ENCODE measurements at regions not wholly inside any gene's neighbourhood (a gene's known extent, or its start where the extent isn't known, plus 50 kb on each side); places are given as distances from the start of the nearest gene placed in this dataset.

GRCh38 chr7:112886208-112886607 is 96.0 kb upstream of the TMEM168 start:
- no peak for DNase-seq
- WGBS (ENCODE audit: insufficient coverage, low lambda C conversion rate) = 83% methylated on average over 1 of the region's 1 CpG
- H3K4me3 ChIP-seq (ENCODE audit: low read length) = no peak overlapping the region
- peaks cover 2% of the 10 kb centered on the region for H3K9me3 ChIP-seq (ENCODE audit: control insufficient read depth, low read depth, low read length)
- H3K27me3 ChIP-seq (ENCODE audit: control insufficient read depth, insufficient read depth, low read length) = no peaks in the 10 kb centered on the region
- no peak overlapping the region for H3K27ac ChIP-seq (ENCODE audit: low read length)
- no peaks in the 10 kb centered on the region for H3K4me1 ChIP-seq (ENCODE audit: control insufficient read depth, insufficient read depth, low read length)
- H3K36me3 ChIP-seq (ENCODE audit: control insufficient read depth, insufficient read depth, low read length) = peaks cover 18% of the 10 kb centered on the region

GRCh38 chr7:112882991-112883390 is 92.8 kb upstream of the TMEM168 start:
- H3K27ac ChIP-seq (ENCODE audit: low read length) = no peak overlapping the region
- H3K9me3 ChIP-seq (ENCODE audit: control insufficient read depth, low read depth, low read length) = peaks cover 2% of the 10 kb centered on the region
- no peak overlapping the region for H3K4me3 ChIP-seq (ENCODE audit: low read length)
- peaks cover 16% of the 10 kb centered on the region for H3K36me3 ChIP-seq (ENCODE audit: control insufficient read depth, insufficient read depth, low read length)
- H3K27me3 ChIP-seq (ENCODE audit: control insufficient read depth, insufficient read depth, low read length) = no peaks in the 10 kb centered on the region
- DNase-seq = no peak
- H3K4me1 ChIP-seq (ENCODE audit: control insufficient read depth, insufficient read depth, low read length) = no peaks in the 10 kb centered on the region

- peaks cover 3% of the 10 kb centered on the region for H3K4me1 ChIP-seq (ENCODE audit: control insufficient read depth, insufficient read depth, low read length)
These were observed 92.3 kb upstream of the TMEM168 start for GRCh38 chr7:112882511-112882910.

GRCh38 chr7:112882022-112882421 is 91.8 kb upstream of the TMEM168 start:
- no peak overlapping the region for H3K27ac ChIP-seq (ENCODE audit: low read length)
- no peak for DNase-seq
- peaks cover 2% of the 10 kb centered on the region for H3K9me3 ChIP-seq (ENCODE audit: control insufficient read depth, low read depth, low read length)
- no peak overlapping the region for H3K4me3 ChIP-seq (ENCODE audit: low read length)
- peaks cover 19% of the 10 kb centered on the region for H3K36me3 ChIP-seq (ENCODE audit: control insufficient read depth, insufficient read depth, low read length)
- H3K27me3 ChIP-seq (ENCODE audit: control insufficient read depth, insufficient read depth, low read length) = no peaks in the 10 kb centered on the region
- WGBS (ENCODE audit: insufficient coverage, low lambda C conversion rate) = no CpG with 5 or more reads among the region's 4 CpGs
- H3K4me1 ChIP-seq (ENCODE audit: control insufficient read depth, insufficient read depth, low read length) = peaks cover 3% of the 10 kb centered on the region

More at GRCh38 chr7:112882511-112882910, 92.3 kb upstream of the TMEM168 start:
- Histone ChIP-seq H3K36me3 (ENCODE audit: control insufficient read depth, insufficient read depth, low read length) (peaks cover 19% of the 10 kb centered on the region), H3K27ac (ENCODE audit: low read length) (no peak overlapping the region), H3K27me3 (ENCODE audit: control insufficient read depth, insufficient read depth, low read length) (no peaks in the 10 kb centered on the region), H3K4me3 (ENCODE audit: low read length) (no peak overlapping the region), H3K9me3 (ENCODE audit: control insufficient read depth, low read depth, low read length) (peaks cover 2% of the 10 kb centered on the region)
- DNase-seq = no peak
- 83% methylated on average over 1 of the region's 3 CpGs for WGBS (ENCODE audit: insufficient coverage, low lambda C conversion rate)

- no peak overlapping the region for H3K27ac ChIP-seq (ENCODE audit: low read length)
- no peak overlapping the region for H3K4me3 ChIP-seq (ENCODE audit: low read length)
- peaks cover 19% of the 10 kb centered on the region for H3K36me3 ChIP-seq (ENCODE audit: control insufficient read depth, insufficient read depth, low read length)
- H3K9me3 ChIP-seq (ENCODE audit: control insufficient read depth, low read depth, low read length) = peaks cover 2% of the 10 kb centered on the region
- H3K27me3 ChIP-seq (ENCODE audit: control insufficient read depth, insufficient read depth, low read length) = no peaks in the 10 kb centered on the region
- peaks cover 6% of the 10 kb centered on the region for H3K4me1 ChIP-seq (ENCODE audit: control insufficient read depth, insufficient read depth, low read length)
- WGBS (ENCODE audit: insufficient coverage, low lambda C conversion rate) = no CpG with 5 or more reads among the region's 10 CpGs
- DNase-seq = no peak
These were observed 90.7 kb upstream of the TMEM168 start for GRCh38 chr7:112880818-112881418.

GRCh38 chr7:112877691-112878460 is 87.7 kb upstream of the TMEM168 start:
- no peaks in the 10 kb centered on the region for H3K27me3 ChIP-seq (ENCODE audit: control insufficient read depth, insufficient read depth, low read length)
- H3K27ac ChIP-seq (ENCODE audit: low read length) = no peak overlapping the region
- H3K4me3 ChIP-seq (ENCODE audit: low read length) = no peak overlapping the region
- H3K36me3 ChIP-seq (ENCODE audit: control insufficient read depth, insufficient read depth, low read length) = peaks cover 9% of the 10 kb centered on the region
- no peaks in the 10 kb centered on the region for H3K9me3 ChIP-seq (ENCODE audit: control insufficient read depth, low read depth, low read length)
- DNase-seq = no peak
- peaks cover 6% of the 10 kb centered on the region for H3K4me1 ChIP-seq (ENCODE audit: control insufficient read depth, insufficient read depth, low read length)
- 90% methylated on average over 4 of the region's 7 CpGs for WGBS (ENCODE audit: insufficient coverage, low lambda C conversion rate)

- peak; percentile 52 to 81 for DNase-seq
- Histone ChIP-seq H3K27me3 (ENCODE audit: control insufficient read depth, insufficient read depth, low read length) (no peaks in the 10 kb centered on the region), H3K36me3 (ENCODE audit: control insufficient read depth, insufficient read depth, low read length) (peaks cover 9% of the 10 kb centered on the region), H3K4me1 (ENCODE audit: control insufficient read depth, insufficient read depth, low read length) (peaks cover 6% of the 10 kb centered on the region), H3K9me3 (ENCODE audit: control insufficient read depth, low read depth, low read length) (no peaks in the 10 kb centered on the region), H3K4me3 (ENCODE audit: low read length) (no peak overlapping the region), H3K27ac (ENCODE audit: low read length) (peak overlapping the region; percentile 55)
- WGBS (ENCODE audit: insufficient coverage, low lambda C conversion rate) = 78% methylated on average over 1 of the region's 1 CpG
These were observed 86.7 kb upstream of the TMEM168 start for GRCh38 chr7:112876877-112877276.

- DNase-seq = no peak
- H3K27me3 ChIP-seq (ENCODE audit: control insufficient read depth, insufficient read depth, low read length) = no peaks in the 10 kb centered on the region
- no peak overlapping the region for H3K27ac ChIP-seq (ENCODE audit: low read length)
- 100% methylated on average over 1 of the region's 4 CpGs for WGBS (ENCODE audit: insufficient coverage, low lambda C conversion rate)
- H3K9me3 ChIP-seq (ENCODE audit: control insufficient read depth, low read depth, low read length) = peaks cover 2% of the 10 kb centered on the region
- peaks cover 6% of the 10 kb centered on the region for H3K4me1 ChIP-seq (ENCODE audit: control insufficient read depth, insufficient read depth, low read length)
- peaks cover 3% of the 10 kb centered on the region for H3K36me3 ChIP-seq (ENCODE audit: control insufficient read depth, insufficient read depth, low read length)
- no peak overlapping the region for H3K4me3 ChIP-seq (ENCODE audit: low read length)
These were observed 84.7 kb upstream of the TMEM168 start for GRCh38 chr7:112874909-112875308.

- Histone ChIP-seq H3K36me3 (ENCODE audit: control insufficient read depth, insufficient read depth, low read length) (peaks cover 3% of the 10 kb centered on the region), H3K4me1 (ENCODE audit: control insufficient read depth, insufficient read depth, low read length) (peaks cover 6% of the 10 kb centered on the region), H3K27me3 (ENCODE audit: control insufficient read depth, insufficient read depth, low read length) (no peaks in the 10 kb centered on the region), H3K27ac (ENCODE audit: low read length) (no peak overlapping the region), H3K4me3 (ENCODE audit: low read length) (no peak overlapping the region), H3K9me3 (ENCODE audit: control insufficient read depth, low read depth, low read length) (peaks cover 4% of the 10 kb centered on the region)
- WGBS (ENCODE audit: insufficient coverage, low lambda C conversion rate) = 100% methylated on average over 1 of the region's 4 CpGs
- DNase-seq = no peak
These were observed 83.8 kb upstream of the TMEM168 start for GRCh38 chr7:112873831-112874553.

GRCh38 chr7:112869111-112869774 is 79.0 kb upstream of the TMEM168 start:
- Histone ChIP-seq H3K4me3 (ENCODE audit: low read length) (no peak overlapping the region), H3K27me3 (ENCODE audit: control insufficient read depth, insufficient read depth, low read length) (no peaks in the 10 kb centered on the region), H3K27ac (ENCODE audit: low read length) (no peak overlapping the region), H3K4me1 (ENCODE audit: control insufficient read depth, insufficient read depth, low read length) (no peaks in the 10 kb centered on the region), H3K9me3 (ENCODE audit: control insufficient read depth, low read depth, low read length) (peaks cover 9% of the 10 kb centered on the region), H3K36me3 (ENCODE audit: control insufficient read depth, insufficient read depth, low read length) (peaks cover 4% of the 10 kb centered on the region)
- no peak for DNase-seq
- WGBS (ENCODE audit: insufficient coverage, low lambda C conversion rate) = 79% methylated on average over 4 of the region's 15 CpGs

Data from large intestine (tissue), 3 donors.